SIG-M5 treated with dmso at 0.1 percent for 504 hours (cell line): ENCODE measurements at regions not wholly inside any gene's neighbourhood (a gene's known extent, or its start where the extent isn't known, plus 50 kb on each side); places are given as distances from the start of the nearest gene placed in this dataset.

ENCODE experiments used
- DNase-seq: peaks from one replicate; lab custom pipeline; 2025; ENCODE audit not compliant: unreplicated experiment; lab: John Stamatoyannopoulos, UW

DNA sequence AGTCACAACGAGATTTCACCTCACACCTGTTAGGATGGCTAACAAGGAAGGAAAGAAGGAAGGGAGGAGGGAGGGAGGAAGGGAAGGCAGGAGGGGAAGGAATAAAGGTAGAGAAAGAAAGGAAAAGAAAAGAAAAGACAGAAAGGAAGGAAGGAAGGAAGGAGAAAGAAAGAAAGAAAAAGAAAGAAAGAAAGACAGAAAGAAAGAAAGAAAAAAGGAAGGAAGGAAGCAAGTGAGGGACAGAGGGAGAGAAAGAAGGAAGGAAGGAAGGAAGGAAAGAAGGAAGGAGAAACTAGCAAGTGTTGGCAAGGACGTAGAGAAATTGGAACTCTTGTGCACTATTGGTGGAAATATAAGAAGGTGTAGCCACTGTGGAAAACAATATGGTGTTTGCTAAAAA lies 52.2 kb downstream of the CCDC185 start:
- DNase-seq: no peak

DNA sequence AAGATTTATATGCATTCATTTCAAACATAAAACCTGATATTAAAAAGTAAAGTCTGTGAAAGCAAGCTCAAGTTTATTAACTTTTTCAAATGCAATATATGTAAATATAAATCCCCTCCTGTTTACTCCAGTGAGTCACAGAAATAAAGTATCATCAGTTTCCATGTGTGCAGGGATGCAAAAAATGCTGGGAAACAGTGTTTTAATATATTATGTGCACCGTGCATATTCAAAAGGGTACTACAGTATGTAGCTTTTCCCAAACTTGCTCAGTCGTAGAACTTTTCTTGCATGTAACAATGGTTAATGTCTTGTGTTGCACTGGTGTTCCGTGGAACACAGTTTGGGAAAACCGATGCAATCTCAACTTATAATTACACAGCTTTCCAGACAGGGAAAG lies 60.7 kb downstream of the CCDC185 start:
- no peak for DNase-seq

DNA sequence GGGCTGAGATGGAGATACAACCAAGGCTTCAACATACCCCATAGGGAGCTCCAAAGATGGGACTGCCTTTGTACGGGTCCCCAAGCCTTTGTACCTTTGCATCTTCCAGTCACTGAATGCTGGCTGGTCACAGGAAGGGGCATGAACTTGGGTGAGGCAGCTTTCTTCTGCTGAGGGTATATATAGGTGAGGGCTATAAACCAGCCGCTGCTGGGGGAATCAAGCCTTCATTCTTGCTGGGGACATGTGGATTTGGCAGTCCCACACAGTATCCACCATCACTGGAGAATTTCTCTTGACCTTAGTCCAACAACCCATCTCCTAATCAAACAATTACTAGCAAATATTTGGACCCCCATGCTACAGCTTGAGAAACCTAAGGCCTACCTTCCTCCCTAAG lies 61.7 kb downstream of the CCDC185 start:
- no peak for DNase-seq

DNA sequence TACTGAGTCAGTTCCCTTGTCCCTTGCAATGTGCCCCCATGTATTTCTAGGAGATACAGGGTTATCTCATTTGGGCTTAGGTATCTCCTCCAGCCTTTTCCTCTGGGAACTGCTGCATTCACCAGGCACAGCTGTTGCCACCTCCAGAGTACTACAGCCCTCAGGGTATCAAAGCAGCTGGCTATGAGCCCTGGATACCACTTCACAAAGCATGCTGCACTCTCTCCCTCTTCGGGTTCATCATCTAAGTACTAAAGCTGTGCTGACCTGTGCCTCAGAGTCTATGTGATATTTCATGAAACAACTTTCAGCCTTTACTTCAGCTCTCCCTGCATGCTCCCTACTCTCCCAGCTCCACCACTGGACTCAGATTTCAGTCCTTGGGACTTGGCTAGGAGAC lies 62.3 kb downstream of the CCDC185 start:
- DNase-seq: no peak

DNA sequence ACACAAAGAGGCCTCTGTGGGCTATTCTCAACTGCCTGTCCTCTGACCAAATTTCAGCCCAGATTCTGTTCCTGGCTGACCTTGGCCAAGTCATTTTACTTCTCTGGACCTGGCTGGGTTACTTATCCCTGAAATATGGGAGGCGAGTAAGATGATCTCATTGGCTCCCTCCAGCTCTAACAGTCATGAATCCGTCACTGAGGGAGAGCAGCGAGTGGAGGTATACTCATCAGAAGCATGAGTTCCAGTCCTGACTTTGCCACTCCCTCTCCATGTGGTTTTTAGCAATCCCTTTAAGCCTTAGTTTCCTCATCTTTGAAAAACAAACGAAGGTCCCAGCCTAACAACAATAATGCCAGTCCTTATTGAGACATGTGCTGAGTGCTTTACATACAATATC lies 63.5 kb downstream of the CCDC185 start:
- DNase-seq: no peak

DNA sequence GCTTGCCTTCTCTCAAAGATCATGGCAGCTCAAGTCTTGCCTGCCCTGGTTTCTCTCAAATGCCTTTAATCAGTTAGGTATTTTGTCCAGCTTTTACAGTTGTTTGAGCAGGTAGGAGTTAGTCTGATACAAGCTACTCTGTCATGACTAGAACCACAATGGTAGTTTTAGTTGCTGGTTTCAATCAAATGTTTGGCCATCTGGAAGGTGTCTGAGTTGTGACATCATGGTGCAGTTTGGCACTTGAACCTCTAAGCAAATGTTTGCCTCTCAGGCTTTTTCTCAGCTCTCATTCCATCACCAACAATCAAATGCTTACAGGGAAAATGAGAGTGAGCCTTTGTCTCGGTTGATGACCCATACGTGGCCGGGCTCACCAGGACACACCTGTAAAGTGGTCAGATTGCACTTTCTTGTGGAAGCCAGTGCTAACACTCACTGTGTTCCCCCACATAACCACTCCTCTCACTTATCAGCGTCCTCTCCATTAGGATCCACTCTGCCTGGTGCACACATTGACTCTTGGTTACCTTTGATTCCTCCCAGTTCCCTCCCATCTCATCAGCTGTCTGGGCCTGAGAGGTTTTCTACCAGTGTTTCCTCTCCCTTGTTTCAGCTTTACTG lies 67.5 kb downstream of the CCDC185 start:
- no peak for DNase-seq

DNA sequence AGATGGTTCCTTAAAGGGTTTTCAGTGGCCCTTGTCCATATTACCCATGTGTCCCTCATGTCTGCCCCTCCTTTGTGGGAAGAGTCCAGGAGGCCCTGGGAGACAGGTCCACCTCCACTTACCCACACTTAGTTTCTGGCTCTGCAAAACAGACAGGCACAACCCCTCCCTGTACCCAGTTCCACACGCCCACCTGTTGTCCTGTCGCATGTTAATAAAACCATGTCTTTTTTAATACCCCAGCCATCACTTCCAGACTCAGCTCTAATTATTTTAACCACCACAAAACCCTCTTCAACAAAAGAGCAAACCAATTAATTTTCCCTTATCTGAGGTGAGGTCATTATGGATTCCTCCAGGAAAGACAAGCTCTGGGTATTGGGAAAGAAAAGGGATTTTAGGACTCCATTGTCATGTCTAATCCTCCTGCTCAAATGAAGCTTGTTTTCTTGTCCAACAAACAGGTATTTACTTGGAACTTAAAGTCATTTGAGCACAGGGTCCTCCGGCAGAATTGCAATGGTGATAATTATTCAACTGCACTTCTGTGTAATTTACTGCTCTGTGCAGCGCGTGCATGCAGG lies 68.9 kb downstream of the CCDC185 start:
- no peak for DNase-seq

DNA sequence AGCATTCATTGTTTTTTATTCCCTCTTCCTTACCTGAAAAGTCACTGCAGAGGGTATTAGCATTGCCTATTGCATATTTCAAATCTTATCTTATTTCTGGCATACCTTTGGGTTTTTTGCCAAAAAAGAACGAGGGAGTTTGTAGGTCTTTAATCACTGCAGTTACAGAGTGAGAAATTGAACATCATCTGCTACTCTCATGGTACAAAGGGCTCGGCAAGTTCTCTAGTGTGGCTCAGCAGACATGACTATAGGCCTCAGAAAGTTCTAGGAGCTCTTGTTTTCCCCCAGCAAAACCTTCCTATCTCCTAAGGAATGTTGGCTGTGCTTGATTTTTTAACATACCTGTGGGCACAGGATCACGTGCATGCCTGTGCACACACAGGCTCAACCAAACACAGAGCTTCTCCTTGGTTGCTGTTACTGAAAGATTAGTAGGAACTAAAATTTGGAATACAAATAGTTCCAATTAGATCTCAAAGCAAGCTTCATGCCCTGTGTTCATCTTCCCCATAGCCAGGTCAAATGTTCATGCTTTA lies 69.7 kb downstream of the CCDC185 start:
- DNase-seq: no peak

DNA sequence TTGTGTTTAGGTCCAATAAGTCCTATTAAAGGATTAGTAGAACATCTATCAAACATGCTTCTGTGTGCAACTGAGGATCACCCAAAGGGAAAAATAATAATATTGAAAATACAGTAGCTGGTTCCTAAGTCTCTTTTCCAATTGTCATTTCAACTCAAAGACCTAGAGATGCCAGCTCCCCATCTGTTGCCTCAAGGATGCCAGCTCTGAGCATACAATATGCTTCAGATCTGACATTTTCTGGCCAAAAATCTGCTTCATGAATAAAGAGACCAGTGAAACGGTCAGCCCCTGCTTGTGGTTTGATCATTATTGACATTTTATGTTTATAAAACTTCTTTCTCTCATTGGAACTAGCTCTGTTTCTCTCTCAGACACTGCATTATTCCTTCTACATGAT lies 72.9 kb downstream of the CCDC185 start:
- DNase-seq: no peak

DNA sequence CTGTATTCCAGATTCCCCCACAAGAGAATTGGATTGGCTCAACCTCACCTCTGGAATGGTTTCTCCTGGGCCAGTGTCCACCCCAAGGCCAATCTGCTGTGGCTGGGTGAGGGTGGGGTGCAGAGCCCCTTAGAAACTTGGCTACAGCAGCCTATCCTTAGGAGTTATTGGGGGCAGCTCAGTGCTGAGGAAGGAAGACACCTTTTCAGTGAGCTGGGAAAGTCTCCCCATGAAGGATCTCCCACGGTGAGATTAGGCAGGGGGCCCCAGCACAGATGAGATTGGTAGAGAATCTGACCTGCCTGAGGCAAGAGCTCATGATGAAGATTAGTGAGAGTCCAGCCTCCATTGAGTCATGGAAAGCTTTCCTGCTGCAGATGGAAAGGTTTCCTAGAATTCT lies 78.4 kb downstream of the CCDC185 start:
- no peak for DNase-seq

DNA sequence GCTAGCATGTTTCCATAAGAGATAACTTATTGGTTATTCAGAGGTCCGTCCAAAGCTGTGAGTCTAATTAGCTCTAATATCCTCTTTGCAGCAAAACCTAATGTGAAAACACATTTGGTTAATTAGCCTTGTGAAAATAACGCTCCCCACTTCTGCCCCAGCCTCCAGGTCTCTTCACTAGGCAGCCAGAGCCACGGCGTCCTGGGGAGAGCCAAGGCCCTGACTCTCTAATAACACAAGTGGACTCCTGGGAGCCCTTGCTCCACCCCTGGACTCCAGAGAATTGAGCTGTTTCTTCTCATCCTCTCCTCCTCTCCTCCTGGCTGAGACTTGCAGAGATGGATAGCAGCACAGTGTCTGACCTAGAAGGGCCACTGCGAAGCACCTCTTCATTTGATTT lies 78.8 kb downstream of the CCDC185 start:
- no peak for DNase-seq

DNA sequence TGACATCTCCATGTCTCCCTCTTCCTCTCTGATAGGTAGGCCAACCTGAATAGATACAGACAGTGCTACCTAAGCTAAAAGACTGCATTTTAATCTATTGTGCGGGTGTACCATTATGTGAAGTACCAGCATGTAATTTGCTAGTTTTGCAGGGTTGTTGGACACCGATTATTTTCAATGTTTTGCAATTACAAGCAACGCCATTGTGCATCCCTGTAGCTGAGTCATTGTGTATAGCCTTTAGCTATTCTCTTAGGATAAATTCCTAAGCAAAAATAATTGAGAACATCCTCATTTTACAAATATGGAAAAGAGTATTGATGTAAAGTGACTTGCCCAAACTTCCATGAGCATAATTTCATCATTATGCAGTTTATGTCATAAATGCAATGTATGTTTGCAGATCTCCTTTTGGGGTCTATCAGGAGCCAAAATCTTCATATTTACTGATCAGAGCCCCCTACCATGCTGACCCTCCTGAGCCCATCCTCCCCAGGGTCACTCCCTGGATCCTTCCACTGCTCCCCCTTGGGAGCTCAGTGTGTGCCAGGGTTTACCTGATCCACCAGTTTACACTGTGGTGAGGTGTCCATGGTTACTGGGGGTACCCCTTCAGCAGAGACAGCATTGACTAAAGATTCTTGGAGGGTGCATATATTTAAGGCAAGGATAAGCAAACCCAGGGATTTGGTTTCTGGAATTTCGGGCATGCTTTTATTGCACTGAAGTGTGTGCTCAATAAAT lies 80.6 kb downstream of the CCDC185 start:
- DNase-seq: no peak

DNA sequence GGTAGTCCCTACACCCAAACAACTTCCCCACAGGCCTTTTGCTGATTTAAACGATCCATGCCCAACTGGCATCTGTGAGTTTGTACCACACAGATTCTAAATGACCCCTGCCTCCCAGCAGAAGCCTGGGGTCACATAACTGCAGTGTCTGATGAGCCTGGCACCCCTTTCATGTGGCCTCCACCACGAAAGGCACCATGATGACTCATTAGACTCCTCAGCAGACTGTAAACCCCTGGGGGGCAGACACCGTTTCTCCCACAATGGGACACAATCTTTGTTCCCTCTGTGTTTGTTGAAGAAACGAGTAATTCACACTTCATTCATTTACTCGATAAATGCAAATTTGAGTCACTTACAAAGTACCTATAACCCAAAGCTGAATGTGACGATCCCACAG lies 81.6 kb downstream of the CCDC185 start:
- no peak for DNase-seq

DNA sequence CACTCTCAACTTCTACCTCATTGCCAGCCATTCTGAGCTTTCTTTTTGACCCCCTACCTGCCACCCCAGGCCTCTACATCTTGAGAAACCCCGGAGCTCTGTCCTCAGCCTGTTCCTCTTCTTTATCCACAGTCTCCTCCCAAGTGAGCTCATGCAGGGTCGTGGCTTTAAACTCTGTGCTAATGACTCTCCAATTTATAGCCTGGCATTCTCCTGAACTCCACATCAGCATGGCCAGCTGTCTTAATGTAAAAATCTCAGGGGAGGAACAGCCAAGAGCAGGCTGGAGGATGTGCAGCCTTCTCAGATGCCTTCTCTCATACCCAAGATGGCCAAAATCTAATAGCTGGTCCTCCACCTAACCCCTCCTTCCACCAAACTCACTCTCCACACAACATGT lies 84.2 kb downstream of the CCDC185 start:
- DNase-seq: no peak

DNA sequence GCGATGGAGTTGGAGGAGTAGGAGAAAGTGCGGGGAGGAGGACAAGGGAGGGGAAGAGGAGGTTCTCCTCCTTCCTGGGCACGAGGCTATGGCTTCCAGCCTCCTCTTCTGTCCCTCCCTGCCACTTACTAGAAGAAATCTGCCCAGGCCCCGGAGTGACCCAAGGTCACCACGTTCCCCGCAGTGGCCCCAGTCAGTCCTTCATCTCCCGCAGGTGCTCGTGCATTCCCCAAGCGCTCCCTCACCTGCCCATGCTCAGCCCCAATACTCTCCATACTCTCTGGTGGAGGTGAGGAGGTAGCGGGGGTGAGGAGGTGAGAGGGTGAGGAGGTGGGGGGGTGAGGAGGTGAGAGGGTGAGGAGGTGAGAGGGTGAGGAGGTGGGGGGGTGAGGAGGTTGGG lies 85.4 kb downstream of the CCDC185 start:
- no peak for DNase-seq

DNA sequence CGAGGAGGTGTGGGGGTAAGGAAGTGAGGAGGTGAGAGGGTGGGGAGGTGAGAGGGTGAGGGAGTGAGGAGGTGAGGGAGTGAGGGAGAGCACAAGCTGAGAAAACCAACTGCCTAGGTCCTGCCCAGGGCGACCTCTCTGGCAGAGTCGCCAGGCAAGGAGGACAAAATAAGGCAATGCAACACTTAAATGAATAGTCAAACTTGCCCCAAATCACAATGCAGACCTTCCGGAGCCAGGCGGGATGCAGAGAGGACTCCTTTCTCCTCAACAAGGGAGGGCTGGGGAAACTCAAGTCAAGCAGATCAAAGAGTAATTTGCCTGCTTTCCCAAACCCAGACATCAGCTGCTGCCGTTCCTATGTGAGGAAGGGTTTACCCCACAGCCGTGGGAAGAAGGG lies 86.0 kb downstream of the CCDC185 start:
- no peak for DNase-seq

DNA sequence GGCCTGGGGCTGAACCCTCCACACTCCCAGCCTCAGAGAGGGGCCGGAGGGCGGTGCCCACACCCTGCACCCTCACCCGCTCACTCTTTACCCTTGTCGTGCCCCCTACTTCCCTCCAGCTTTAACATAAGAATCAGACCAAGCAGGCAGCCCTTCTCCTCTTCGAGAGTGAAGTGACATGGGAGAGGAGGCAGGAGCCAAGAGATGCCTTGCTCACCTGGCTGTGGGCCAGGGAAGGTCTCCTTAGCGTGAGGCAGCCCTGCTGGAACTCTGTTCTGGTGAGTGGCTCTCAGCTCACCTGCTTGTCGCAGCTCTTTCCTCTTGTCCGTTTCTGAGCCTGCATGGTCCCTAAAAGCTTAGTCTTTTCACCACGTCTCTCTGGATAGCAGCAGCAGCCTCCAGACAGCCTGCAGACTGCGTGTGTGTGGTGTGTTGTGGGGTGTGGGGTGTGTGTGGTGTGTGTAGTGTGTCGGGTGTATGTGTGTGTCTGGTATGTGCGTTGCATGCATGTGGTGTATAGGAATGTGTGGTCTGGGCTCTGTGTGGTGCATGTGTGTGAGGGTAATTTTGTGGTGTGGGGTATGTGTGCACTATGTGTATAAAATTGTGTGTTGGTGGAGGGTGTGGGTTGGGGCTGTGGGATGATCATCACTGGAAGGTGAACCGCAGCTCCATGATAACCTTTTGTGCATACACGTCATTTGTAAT lies 86.7 kb downstream of the CCDC185 start:
- DNase-seq: no peak

DNA sequence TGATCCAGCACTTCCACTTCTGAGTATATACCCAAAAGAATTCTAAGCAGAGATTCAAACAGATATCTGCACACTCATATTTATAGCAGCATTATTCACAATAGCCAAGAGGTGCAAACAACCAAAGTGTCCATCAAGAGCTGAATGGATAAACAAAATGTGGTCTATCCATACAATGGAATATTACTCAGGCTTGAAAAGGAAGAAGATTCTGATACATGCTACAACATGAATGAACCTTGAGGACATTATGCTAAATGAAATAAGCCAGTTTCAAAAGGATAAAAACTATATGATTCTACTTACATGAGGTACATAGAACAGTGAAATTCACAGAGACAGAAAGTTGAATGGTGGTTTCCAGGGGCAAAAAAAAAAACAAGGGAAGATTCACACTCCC lies 88.9 kb downstream of the CCDC185 start:
- DNase-seq: no peak

DNA sequence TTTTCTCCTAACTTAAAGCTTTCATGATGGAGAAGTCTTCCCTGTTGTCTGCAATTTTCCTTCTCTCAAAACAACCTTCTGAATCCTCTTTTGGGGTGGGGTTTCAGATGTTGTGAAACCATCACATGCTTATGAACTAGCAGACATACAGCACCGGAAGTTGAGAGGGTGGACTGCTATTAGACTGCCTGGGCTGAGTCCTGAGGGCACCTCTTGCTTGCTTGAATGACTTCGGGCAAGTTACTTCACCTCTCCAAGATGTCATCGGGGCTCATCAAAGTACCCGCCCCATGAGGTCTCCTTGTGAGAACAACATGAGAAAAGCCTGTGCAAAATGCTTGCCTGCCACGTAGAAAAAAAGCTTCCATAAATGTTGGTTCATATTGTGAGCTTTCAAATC lies 89.6 kb downstream of the CCDC185 start:
- peak; percentile 48 for DNase-seq

DNA sequence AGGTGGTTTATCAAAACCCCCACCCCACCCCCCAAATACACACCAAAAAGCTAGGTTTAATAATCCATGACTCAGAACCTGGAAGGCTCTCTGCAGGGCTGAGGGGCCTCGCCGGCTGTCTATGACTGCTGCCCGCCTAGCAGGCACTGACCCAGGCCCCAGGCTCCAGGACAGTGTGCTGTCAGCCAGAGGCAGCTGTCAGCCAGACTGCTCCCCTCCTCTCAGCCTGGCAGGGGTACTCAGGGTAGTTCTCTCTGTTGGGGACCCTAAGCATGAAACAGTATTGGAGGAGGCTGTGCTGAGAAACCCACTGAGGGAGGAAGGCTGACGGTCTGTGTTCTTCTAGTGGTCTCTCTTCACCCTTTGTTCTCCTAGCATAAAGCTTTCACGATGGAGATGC lies 90.3 kb downstream of the CCDC185 start:
- DNase-seq: no peak

DNA sequence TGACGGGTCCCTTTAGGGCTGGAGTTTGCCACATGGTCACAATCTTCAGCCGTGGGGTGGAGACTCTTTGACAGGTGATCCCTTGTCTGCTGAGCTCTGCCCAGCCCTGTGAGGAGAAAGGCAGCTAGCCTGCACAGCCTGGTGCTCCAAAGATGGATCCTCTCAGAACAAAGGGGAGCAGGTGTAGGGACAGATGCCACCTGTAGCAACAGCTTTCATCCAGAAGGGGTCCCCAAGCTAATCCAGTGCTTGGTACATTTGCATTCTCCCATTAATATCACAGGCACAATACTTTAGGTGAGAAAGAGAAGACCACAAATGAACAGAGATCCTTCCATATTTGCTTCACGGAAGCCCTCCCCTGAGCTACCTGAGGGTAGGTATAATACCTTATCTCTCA lies 93.2 kb downstream of the CCDC185 start:
- DNase-seq: no peak
